ENCODE measurements at regions not wholly inside any gene's neighbourhood (a gene's known extent, or its start where the extent isn't known, plus 50 kb on each side); places are given as distances from the start of the nearest gene placed in this dataset.

DNA sequence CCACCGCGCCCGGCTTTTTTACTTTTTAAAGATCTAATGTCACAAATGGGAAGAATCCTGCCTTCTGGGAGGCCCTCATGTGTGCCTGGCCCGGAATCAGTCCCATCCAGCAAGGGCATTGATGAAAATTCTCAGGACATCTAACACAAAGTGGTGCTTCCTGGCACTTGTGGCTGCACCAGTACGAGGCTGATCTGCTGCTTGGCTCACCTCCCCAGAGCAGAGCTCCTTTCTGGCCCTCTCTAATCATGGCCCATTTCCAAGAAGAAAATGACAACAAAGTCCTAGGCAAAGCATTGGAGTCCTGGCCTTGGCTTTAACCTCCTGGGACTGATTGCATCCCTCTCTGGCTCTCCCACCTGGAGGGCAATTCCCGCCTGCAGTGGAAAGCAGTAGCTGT lies 50.7 kb upstream of the SIAH1 start:
- no peak for DNase-seq

DNA sequence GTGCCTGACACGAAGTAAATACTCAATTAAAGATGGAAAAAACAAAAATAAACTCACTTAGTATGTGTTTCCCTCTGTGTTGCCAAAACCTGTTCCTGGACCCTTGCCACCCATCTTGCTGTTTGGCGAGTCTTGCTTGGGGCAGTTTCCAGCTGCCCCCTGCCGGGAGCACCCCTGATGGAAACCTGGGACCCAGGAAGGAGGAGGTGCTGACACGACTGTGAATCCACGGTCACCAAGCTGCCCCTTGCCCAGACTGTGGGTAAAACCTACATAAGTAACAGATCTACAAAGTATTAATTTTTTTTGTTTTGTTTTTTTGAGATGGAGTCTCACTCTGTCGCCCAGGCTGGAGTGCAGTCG lies 50.1 kb upstream of the SIAH1 start:
- DNase-seq: no peak

Measured in fibroblast of upper back skin (primary cell).